ENCODE measurements at regions not wholly inside any gene's neighbourhood (a gene's known extent, or its start where the extent isn't known, plus 50 kb on each side); places are given as distances from the start of the nearest gene placed in this dataset.
"Not testable (repeated sequence)": the region's sequence is repeated elsewhere in the genome, so short reads cannot be mapped to it uniquely, and the experiment has no call there.

- peaks cover 30% of the 10 kb centered on the region for H3F3A ChIP-seq (replicated peaks; ENCODE audit: insufficient read depth)
- H3K27ac ChIP-seq (ENCODE audit: low read depth in 2 of 2, low read length in 1 of 2), result peak overlapping the region in 1 of 2 experiments; percentile 67; a peak in 2 of 4 replicates
- no peak overlapping the region for H2AFZ ChIP-seq (ENCODE audit: low read depth)
- peaks cover 22 to 43% of the 10 kb centered on the region in 2 experiments for H3K4me1 ChIP-seq (ENCODE audit: control insufficient read depth in 1 of 2, insufficient read depth in 2 of 2, low read depth in 1 of 2, low read length in 1 of 2)
- CTCF ChIA-PET, result interaction anchor here (1.0 to 35.0 kb wide), 5 partner anchors 10 to 52 kb away, joined by 3 to 827 read pairs (median 4); no protein-coding TSS in a partner anchor
- H4K20me1 ChIP-seq (ENCODE audit: insufficient read depth), result peaks cover 6% of the 10 kb centered on the region; the same call in 1 of the 2 replicates
- no peaks in the 10 kb centered on the region for H3K9me3 ChIP-seq
- H3K9ac ChIP-seq, result no peak overlapping the region
- DNase-seq, result no peak
- 97% methylated on average over 2 of the region's 2 CpGs for WGBS (ENCODE audit: low lambda C conversion rate)
- H3K27me3 ChIP-seq (ENCODE audit: insufficient read depth), result no peaks in the 10 kb centered on the region
- POLR2A ChIA-PET, result no interaction called here
- H3K4me2 ChIP-seq, result no peak overlapping the region
- peaks cover 2 to 27% of the 10 kb centered on the region in 2 experiments for H3K36me3 ChIP-seq (replicated peaks in 1 of 2; ENCODE audit: control insufficient read depth in 1 of 2, insufficient read depth in 2 of 2, low read length in 1 of 2)
- TF ChIP-seq EZH2phosphoT487 (IDR thresholded peaks at IDR 0.05; ENCODE audit: borderline replicate concordance, low read depth), result no peak
- TF ChIP-seq RXRA (IDR thresholded peaks at IDR 0.05; ENCODE audit: borderline replicate concordance, low read depth), result no peak
- TF ChIP-seq RCOR1 (IDR thresholded peaks at IDR 0.05; ENCODE audit: low read length), result no peak
- TF ChIP-seq FOSL2 (IDR thresholded peaks at IDR 0.05; ENCODE audit: borderline replicate concordance, low read depth), result peak; percentile 37; the same call in 1 of the 2 replicates
- no peak for TF ChIP-seq FOXJ3 (CRISPR knock-in tag; IDR thresholded peaks at IDR 0.05)
- H3K9me2 ChIP-seq, result no peaks in the 10 kb centered on the region
- no peak overlapping the region for H3K4me3 ChIP-seq (ENCODE audit: low read depth in 2 of 2, low read length in 1 of 2)
- peaks cover 100% of the 10 kb centered on the region for H3K79me2 ChIP-seq (ENCODE audit: insufficient read depth)
These were observed 96.6 kb upstream of the IPO9 start for GRCh38 chr1:201732351-201732750.

DNA sequence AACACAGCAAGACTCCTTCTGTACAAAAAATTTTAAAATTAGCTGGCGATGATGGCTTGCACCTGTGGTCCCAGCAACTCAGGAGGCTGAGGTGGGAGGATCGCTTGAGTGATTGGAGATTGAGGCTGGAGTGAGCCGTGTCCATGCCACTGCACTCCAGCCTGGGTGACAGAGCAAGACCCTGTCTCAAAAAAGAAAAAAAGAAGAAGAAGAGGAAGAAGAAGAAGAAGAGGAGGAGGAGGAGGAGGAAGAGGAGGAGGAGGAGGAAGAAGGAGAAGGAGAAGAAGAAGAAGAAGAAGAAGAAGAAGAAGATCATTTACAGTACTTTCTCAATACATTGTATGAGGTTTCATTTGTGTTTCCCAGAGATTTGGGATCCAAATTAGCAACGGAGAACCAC is 94.7 kb upstream of the IPO9 start:
- POLR2A ChIA-PET; H4K20me1 ChIP-seq (ENCODE audit: insufficient read depth): not testable (repeated sequence)

DNA sequence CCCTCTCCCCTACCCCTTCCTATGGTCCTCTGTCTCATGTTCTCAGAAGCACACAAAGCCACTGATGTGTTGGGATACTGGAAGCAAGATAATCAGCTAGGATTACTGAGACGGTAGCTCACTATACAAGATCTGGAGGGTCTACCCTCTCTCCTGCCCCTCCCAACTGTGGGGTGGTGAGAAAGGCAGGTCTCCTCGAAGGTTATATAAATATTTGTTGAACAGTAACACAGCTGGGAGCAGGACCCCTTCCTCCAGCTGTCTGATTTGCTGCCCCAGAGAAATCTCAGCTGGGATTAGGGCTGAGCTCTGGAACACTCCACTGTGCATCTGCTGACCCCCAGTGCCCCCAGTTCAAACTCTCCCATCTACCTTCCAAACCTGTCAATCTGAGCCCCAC is 94.2 kb upstream of the IPO9 start:
- Histone ChIP-seq H3K4me1 (ENCODE audit: control insufficient read depth in 1 of 2, insufficient read depth in 2 of 2, low read depth in 1 of 2, low read length in 1 of 2) (peaks cover 41 to 57% of the 10 kb centered on the region in 2 experiments), H3K9me2 (no peaks in the 10 kb centered on the region), H3K36me3 (replicated peaks in 1 of 2; ENCODE audit: control insufficient read depth in 1 of 2, insufficient read depth in 2 of 2, low read length in 1 of 2) (peaks cover 2 to 24% of the 10 kb centered on the region in 2 experiments), H3K4me3 (ENCODE audit: low read depth in 2 of 2, low read length in 1 of 2) (no peak overlapping the region), H3K9me3 (no peaks in the 10 kb centered on the region), H3K27me3 (ENCODE audit: insufficient read depth) (no peaks in the 10 kb centered on the region), H3K4me2 (no peak overlapping the region), H4K20me1 (ENCODE audit: insufficient read depth) (peaks cover 6% of the 10 kb centered on the region; the same call in 1 of the 2 replicates), H3K27ac (ENCODE audit: low read depth in 2 of 2, low read length in 1 of 2) (peak overlapping the region in 1 of 2 experiments; percentile 98; a peak in 2 of 4 replicates), H3F3A (replicated peaks; ENCODE audit: insufficient read depth) (peaks cover 29% of the 10 kb centered on the region), H2AFZ (ENCODE audit: low read depth) (no peak overlapping the region), H3K79me2 (ENCODE audit: insufficient read depth) (peaks cover 100% of the 10 kb centered on the region), H3K9ac (no peak overlapping the region)
- no peak for TF ChIP-seq TAF1 (IDR thresholded peaks at IDR 0.05; ENCODE audit: borderline replicate concordance, low read depth, low read length)
- no peak for DNase-seq
- 100% methylated on average over 2 of the region's 2 CpGs for WGBS (ENCODE audit: low lambda C conversion rate)
- ChIA-PET POLR2A (no interaction called here), CTCF (interaction anchor here (0.6 to 35.0 kb wide), 6 partner anchors 10 to 221 kb away, joined by 3 to 827 read pairs (median 3); no protein-coding TSS in a partner anchor)

More for the DNA sequence above, 94.7 kb upstream of the IPO9 start:
- peaks cover 2 to 24% of the 10 kb centered on the region in 2 experiments for H3K36me3 ChIP-seq (replicated peaks in 1 of 2; ENCODE audit: control insufficient read depth in 1 of 2, insufficient read depth in 2 of 2, low read length in 1 of 2)
- H3K9me3 ChIP-seq; H3K4me3 ChIP-seq (ENCODE audit: low read depth in 2 of 2, low read length in 1 of 2); H2AFZ ChIP-seq (ENCODE audit: low read depth); H3K4me2 ChIP-seq; DNase-seq; H3K27me3 ChIP-seq (ENCODE audit: insufficient read depth); H3K9ac ChIP-seq; H3K9me2 ChIP-seq: not testable (repeated sequence)
- H3K27ac ChIP-seq (ENCODE audit: low read depth in 2 of 2, low read length in 1 of 2), result peak overlapping the region in 1 of 2 experiments; percentile 98; a peak in 1 of 4 replicates
- H3F3A ChIP-seq (replicated peaks; ENCODE audit: insufficient read depth), result peaks cover 29% of the 10 kb centered on the region
- H3K79me2 ChIP-seq (ENCODE audit: insufficient read depth), result peaks cover 100% of the 10 kb centered on the region
- WGBS (ENCODE audit: low lambda C conversion rate), result 73% methylated on average over 4 of the region's 4 CpGs
- peaks cover 35 to 57% of the 10 kb centered on the region in 2 experiments for H3K4me1 ChIP-seq (ENCODE audit: control insufficient read depth in 1 of 2, insufficient read depth in 2 of 2, low read depth in 1 of 2, low read length in 1 of 2)
- CTCF ChIA-PET, result interaction anchor here (0.8 to 35.0 kb wide), 4 partner anchors 25 to 221 kb away, joined by 3 to 827 read pairs (median 4); no protein-coding TSS in a partner anchor
